C4-2B (cell line): ENCODE measurements at regions not wholly inside any gene's neighbourhood (a gene's known extent, or its start where the extent isn't known, plus 50 kb on each side); places are given as distances from the start of the nearest gene placed in this dataset.
"Not testable (repeated sequence)": the region's sequence is repeated elsewhere in the genome, so short reads cannot be mapped to it uniquely, and the experiment has no call there.

Source experiments
- H3K27ac ChIP-seq: fragments of 450-650 bp; 2 replicates; pipeline ENCODE4 v1.5.1; 2017
- ZFX ChIP-seq: fragments of 450-650 bp; IDR thresholded peaks from 2 replicates; pipeline ENCODE4 v1.6.1; 2017
- TF ChIP-seq, protein P1 (sequence below): fragments of 450-650 bp; conservative IDR thresholded peaks from 2 replicates; pipeline ENCODE4 v1.5.1; 2017; ENCODE audit warnings: mild to moderate bottlenecking

DNA sequence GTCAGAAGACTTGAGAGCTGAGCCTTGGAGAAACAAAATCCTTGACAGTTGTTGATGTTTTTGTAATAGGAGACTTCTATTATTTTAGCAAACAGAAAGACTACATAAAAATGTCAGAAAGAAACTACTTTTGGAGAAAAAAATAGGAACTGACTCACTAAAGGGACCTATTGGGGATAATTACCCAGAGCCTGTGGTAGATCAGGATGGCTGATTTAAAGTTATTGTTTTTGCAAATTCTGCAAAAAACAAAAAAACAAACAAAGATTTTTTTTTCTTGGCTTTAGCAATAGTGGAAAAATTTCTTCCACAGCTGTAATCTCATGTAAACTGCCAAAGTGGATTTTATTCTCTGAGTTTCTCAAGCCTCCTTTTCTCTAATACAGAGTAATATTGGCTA lies 101.5 kb upstream of the SATB1 start:
- TF ChIP-seq, protein P1, sequence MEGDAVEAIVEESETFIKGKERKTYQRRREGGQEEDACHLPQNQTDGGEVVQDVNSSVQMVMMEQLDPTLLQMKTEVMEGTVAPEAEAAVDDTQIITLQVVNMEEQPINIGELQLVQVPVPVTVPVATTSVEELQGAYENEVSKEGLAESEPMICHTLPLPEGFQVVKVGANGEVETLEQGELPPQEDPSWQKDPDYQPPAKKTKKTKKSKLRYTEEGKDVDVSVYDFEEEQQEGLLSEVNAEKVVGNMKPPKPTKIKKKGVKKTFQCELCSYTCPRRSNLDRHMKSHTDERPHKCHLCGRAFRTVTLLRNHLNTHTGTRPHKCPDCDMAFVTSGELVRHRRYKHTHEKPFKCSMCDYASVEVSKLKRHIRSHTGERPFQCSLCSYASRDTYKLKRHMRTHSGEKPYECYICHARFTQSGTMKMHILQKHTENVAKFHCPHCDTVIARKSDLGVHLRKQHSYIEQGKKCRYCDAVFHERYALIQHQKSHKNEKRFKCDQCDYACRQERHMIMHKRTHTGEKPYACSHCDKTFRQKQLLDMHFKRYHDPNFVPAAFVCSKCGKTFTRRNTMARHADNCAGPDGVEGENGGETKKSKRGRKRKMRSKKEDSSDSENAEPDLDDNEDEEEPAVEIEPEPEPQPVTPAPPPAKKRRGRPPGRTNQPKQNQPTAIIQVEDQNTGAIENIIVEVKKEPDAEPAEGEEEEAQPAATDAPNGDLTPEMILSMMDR = no peak
- TF ChIP-seq ZFX = no peak
- H3K27ac ChIP-seq = no peak overlapping the region

DNA sequence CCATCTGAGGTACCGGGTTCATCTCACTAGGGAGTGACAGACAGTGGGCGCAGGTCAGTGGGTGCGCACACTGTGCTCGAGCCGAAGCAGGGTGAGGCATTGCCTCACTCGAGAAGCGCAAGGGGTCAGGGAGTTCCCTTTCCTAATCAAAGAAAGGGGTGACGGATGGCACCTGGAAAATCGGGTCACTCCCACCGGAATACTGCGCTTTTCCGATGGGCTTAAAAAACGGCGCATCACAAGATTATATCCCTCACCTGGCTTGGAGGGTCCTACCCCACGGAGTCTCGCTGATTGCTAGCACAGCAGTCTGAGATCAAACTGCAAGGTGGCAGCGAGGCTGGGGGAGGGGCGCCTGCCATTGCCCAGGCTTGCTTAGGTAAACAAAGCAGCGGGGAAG lies 91.0 kb upstream of the SATB1 start:
- not testable (repeated sequence) for H3K27ac ChIP-seq

DNA sequence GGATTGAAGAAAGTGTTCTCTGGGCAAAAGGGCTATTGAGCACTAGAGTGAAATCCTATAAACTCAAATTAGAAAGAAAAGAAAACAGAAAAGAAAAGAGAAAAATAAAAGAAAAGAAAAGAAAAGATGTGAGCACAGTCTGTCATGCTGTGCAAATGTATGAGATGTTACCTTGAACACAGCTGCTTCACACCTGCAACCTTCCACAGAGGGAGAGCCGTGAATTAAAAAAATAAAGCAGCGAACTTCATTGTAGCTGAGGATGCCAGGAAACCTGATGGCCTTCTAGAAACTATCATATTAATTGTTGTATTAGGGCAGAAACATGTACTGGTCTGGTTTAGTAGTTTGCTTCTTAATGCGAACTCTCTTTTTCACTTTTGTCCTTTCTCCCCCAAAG lies 88.0 kb upstream of the SATB1 start:
- no peak overlapping the region for H3K27ac ChIP-seq
- TF ChIP-seq, protein P1 = no peak
- TF ChIP-seq ZFX = no peak

DNA sequence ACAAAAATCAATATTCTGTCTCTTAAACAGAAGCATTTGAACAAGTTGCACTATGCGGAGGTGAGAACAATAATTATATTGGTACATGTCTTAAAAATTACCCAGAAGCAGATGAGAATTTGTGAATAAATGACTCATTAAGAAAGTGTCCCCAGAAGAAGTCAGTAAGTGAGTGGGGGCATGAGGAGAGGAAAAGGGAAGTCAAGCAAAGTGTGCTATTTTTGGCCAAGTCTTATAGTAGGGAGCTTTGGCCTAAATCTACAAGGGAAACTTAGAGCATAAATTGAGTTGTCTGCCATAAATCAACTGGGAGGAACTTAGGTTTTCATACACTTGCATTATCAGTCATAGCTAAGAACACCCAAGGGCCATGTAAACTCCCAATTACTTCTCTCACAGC lies 86.9 kb upstream of the SATB1 start:
- H3K27ac ChIP-seq = no peak overlapping the region
- TF ChIP-seq, protein P1 = no peak
- TF ChIP-seq ZFX = no peak

DNA sequence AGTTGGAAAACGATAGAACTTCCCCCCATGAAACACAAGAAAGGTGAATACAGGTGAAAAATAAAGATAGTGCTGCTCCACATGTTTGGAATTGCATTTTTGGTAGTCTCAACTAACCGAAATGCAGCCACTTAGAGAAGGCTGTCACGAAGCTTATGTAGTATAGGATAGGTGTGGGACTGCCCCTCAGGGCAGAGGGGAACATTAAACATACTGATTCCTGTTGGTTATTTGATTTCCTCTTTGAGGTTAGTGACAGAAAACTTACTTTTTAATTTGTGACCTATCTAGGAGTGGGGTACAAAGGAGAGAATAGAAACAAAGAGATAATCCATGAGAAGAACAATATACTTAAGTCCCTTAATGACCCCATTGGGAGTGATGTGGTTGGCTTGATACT lies 85.8 kb upstream of the SATB1 start:
- TF ChIP-seq, protein P1 = no peak
- no peak for TF ChIP-seq ZFX

DNA sequence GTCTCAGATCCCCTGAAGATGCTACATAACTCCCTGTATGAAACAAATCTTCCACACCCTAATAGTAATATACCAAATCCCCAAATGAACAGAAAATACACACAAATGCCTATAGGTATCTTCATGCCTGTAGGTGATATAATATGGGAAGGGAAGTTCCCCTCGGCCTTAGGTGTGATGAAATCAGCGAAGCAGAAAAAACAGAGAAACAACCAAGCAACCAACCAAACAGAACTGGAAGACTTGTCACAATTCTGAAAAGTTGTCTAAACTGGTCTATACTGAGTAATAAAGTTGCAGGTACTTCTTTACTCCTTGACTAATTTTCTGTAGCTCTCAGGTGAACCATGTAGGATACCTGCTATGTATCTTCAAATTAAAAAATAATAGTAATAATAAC lies 82.2 kb upstream of the SATB1 start:
- no peak overlapping the region for H3K27ac ChIP-seq
- TF ChIP-seq ZFX = no peak
- TF ChIP-seq, protein P1 = no peak

More for the DNA sequence above, 85.8 kb upstream of the SATB1 start:
- no peak overlapping the region for H3K27ac ChIP-seq

DNA sequence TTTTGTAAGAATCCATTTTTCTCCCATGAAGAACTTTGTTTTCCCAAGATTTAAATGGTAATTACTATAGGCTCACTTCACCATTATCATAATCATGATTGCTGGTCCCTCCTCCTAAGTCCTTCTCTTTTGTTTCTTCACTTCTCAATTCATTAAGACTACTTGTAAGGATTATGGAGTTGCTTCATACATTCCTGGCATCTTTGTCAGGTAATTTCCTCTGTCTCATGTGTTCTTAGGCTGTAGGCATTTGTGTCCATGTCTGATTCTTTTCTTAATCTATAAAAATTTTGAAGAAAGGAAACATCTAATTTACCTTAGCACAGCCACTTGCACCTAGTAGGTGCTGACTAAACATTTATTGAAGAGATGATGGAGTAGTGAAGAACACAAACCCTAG lies 79.9 kb upstream of the SATB1 start:
- H3K27ac ChIP-seq = no peak overlapping the region
- TF ChIP-seq, protein P1 = no peak
- TF ChIP-seq ZFX = no peak

DNA sequence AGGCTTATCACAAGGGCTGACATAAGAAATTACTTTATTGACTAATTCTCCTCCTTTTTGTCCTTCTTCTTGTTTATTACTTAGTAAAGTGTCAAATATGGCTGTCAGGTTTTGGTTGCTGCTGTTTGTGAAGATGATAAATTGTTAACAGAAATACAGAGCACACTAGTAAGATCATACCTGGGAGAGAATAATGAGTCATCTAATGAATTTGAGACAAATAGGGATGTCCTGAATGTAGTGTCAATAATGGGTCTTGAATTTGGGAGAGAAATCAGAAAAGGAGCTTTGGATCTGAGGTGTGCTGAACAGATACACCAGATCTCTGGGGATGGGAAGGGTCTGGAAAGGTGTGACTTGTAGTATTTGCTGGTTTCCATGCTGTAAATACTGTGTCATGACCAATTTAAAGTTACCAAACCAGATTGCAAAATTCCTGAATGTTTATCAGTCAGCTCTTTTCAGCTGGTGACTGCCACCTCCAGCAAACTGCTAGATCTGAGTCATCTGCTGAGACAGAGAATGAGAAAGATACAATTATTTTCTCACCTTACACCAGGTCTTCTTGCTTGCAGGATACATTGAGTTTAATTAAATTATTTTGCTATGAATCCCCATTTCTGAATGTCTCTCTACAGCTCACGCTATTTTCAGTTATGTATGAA lies 76.7 kb upstream of the SATB1 start:
- no peak overlapping the region for H3K27ac ChIP-seq
- TF ChIP-seq, protein P1 = no peak
- TF ChIP-seq ZFX = no peak
